Endothelial cell of umbilical vein (primary cell): ENCODE measurements at regions not wholly inside any gene's neighbourhood (a gene's known extent, or its start where the extent isn't known, plus 50 kb on each side); places are given as distances from the start of the nearest gene placed in this dataset.

Source experiments
- EZH2 ChIP-seq: IDR thresholded peaks from 2 replicates; pipeline ENCODE4 v1.6.1; 2012; ENCODE audit warnings: borderline replicate concordance, low read depth, mild to moderate bottlenecking, moderate library complexity, low read length, inconsistent platforms; ENCODE audit not compliant: severe bottlenecking
- JUN ChIP-seq: IDR thresholded peaks from 2 replicates; pipeline ENCODE4 v1.6.1; 2011; ENCODE audit warnings: borderline replicate concordance, low read depth; ENCODE audit not compliant: insufficient read length, insufficient read depth
- MYC ChIP-seq: IDR thresholded peaks from one replicate; pipeline ENCODE4 v1.6.1; 2011; ENCODE audit warnings: mild to moderate bottlenecking, low read depth, low read length
- POLR2A ChIP-seq: IDR thresholded peaks from 2 replicates; pipeline ENCODE4 v1.6.1; 2012; ENCODE audit warnings: low read depth, mild to moderate bottlenecking, control low read depth, low read length
- POLR2AphosphoS5 ChIP-seq: IDR thresholded peaks from 2 replicates; pipeline ENCODE4 v1.6.1; 2012; ENCODE audit warnings: low read depth, mild to moderate bottlenecking, control low read depth, low read length, moderate library complexity; ENCODE audit not compliant: insufficient read depth
- TF ChIP-seq, protein P1 (sequence below), 2 donors: IDR thresholded peaks; 1 replicate in 1 of 2; 2 replicates in 1 of 2; pipeline ENCODE4 v1.5.1; 2011; ENCODE audit warnings: low read length in 2 of 2, mild to moderate bottlenecking in 2 of 2, moderate library complexity in 2 of 2, control low read depth in 1 of 2, inconsistent platforms in 1 of 2, low read depth in 1 of 2; ENCODE audit not compliant: insufficient read depth in 1 of 2; ENCODE audit errors: extremely low read depth in 1 of 2

DNA sequence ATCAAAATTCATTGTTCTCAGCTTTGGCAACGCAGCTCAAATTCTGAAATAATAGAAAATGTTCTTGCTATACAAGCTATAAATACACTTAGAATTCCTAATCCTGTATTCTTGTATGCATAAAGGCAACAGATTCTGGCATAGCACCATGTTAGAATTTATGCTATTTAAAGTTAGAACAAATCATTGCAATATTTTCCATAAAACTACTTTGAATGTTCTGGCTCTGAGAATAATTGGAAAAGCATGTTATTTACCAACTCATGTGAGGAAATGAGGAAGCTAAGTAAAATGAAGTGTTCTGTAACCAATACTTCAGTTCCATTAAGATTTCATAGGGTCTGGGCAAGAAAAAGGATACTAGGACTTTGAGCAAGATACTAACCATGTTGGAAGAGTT, 888.9 kb downstream of the SQOR start:
- TF ChIP-seq, protein P1, sequence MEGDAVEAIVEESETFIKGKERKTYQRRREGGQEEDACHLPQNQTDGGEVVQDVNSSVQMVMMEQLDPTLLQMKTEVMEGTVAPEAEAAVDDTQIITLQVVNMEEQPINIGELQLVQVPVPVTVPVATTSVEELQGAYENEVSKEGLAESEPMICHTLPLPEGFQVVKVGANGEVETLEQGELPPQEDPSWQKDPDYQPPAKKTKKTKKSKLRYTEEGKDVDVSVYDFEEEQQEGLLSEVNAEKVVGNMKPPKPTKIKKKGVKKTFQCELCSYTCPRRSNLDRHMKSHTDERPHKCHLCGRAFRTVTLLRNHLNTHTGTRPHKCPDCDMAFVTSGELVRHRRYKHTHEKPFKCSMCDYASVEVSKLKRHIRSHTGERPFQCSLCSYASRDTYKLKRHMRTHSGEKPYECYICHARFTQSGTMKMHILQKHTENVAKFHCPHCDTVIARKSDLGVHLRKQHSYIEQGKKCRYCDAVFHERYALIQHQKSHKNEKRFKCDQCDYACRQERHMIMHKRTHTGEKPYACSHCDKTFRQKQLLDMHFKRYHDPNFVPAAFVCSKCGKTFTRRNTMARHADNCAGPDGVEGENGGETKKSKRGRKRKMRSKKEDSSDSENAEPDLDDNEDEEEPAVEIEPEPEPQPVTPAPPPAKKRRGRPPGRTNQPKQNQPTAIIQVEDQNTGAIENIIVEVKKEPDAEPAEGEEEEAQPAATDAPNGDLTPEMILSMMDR (IDR thresholded peaks at IDR 0.05; ENCODE audit: extremely low read depth in 1 of 2, insufficient read depth in 1 of 2, low read depth in 1 of 2, low read length in 2 of 2), result no peak
- no peak for TF ChIP-seq POLR2A
- no peak for TF ChIP-seq EZH2
- no peak for TF ChIP-seq MYC
- no peak for TF ChIP-seq JUN
- no peak for TF ChIP-seq POLR2AphosphoS5
